Cardiac fibroblast (primary cell): ENCODE measurements at regions not wholly inside any gene's neighbourhood (a gene's known extent, or its start where the extent isn't known, plus 50 kb on each side); places are given as distances from the start of the nearest gene placed in this dataset.
"Not testable (repeated sequence)": the region's sequence is repeated elsewhere in the genome, so short reads cannot be mapped to it uniquely, and the experiment has no call there.

Experiments
- DNase-seq, 2 donors: peaks; one replicate each; pipeline versions ENCODE4 v3.0.0 to v3.0.0-alpha.2; 2010; ENCODE audit warnings: low read depth in 2 of 2
- H3K4me3 ChIP-seq, 2 donors: replicated peaks in 1 of 2; 1 replicate in 1 of 2; 2 replicates in 1 of 2; pipeline ENCODE4 v1.5.1; 2011; ENCODE audit warnings: low read depth in 2 of 2, low read length in 2 of 2, mild to moderate bottlenecking in 2 of 2, moderate library complexity in 1 of 2
- CTCF ChIP-seq: IDR thresholded peaks from one replicate; pipeline ENCODE4 v1.5.1; 2011; ENCODE audit warnings: low read depth, mild to moderate bottlenecking, low read length, inconsistent platforms

- no peak for TF ChIP-seq CTCF
- DNase-seq: no peak
- H3K4me3 ChIP-seq: no peak overlapping the region
Measured at GRCh38 chr4:158395343-158395742, 126.3 kb upstream of the RXFP1 start.

GRCh38 chr4:158395889-158396288, 125.8 kb upstream of the RXFP1 start:
- DNase-seq: no peak
- H3K4me3 ChIP-seq: no peak overlapping the region
- TF ChIP-seq CTCF: no peak

GRCh38 chr4:158397781-158398180, 123.9 kb upstream of the RXFP1 start:
- DNase-seq: no peak
- TF ChIP-seq CTCF: no peak
- no peak overlapping the region for H3K4me3 ChIP-seq

GRCh38 chr4:158407961-158408360, 113.7 kb upstream of the RXFP1 start:
- not testable (repeated sequence) for DNase-seq, H3K4me3 ChIP-seq

GRCh38 chr4:158410272-158410671, 111.4 kb upstream of the RXFP1 start:
- no peak overlapping the region for H3K4me3 ChIP-seq
- DNase-seq: peak; percentile 46 to 62
- TF ChIP-seq CTCF: peak; percentile 11

- H3K4me3 ChIP-seq: no peak overlapping the region
- peak in 1 of 2 donors; percentile 32 for DNase-seq
- TF ChIP-seq CTCF: no peak
Measured at GRCh38 chr4:158411269-158411668, 110.4 kb upstream of the RXFP1 start.

GRCh38 chr4:158418679-158419078, 103.0 kb upstream of the RXFP1 start:
- not testable (repeated sequence) for DNase-seq, H3K4me3 ChIP-seq

- no peak for DNase-seq
- TF ChIP-seq CTCF: no peak
- H3K4me3 ChIP-seq: no peak overlapping the region
Measured at GRCh38 chr4:158420782-158421181, 100.9 kb upstream of the RXFP1 start.
